ENCODE measurements at regions not wholly inside any gene's neighbourhood (a gene's known extent, or its start where the extent isn't known, plus 50 kb on each side); places are given as distances from the start of the nearest gene placed in this dataset.

- no peaks in the 10 kb centered on the region for H3K27me3 Mint-ChIP-seq (ENCODE audit: insufficient read depth, unreplicated experiment)
- H3K36me3 Mint-ChIP-seq (ENCODE audit: insufficient read depth, unreplicated experiment) = no peaks in the 10 kb centered on the region
- H3K9me3 Mint-ChIP-seq (ENCODE audit: unreplicated experiment) = peaks cover 5% of the 10 kb centered on the region
- no peak overlapping the region for H3K27ac Mint-ChIP-seq (ENCODE audit: low read depth, unreplicated experiment)
- ChIA-PET POLR2A (no interaction called here), CTCF (interaction anchor here (0.6 to 0.7 kb wide), 2 partner anchors 91 to 463 kb away, joined by 3 to 4 read pairs; no protein-coding TSS in a partner anchor)
- intact Hi-C loops (cut with micrococcal nuclease) = no loop called here
- no peak overlapping the region for H3K4me3 Mint-ChIP-seq (ENCODE audit: unreplicated experiment)
- BruUV-seq (replicated peaks) = no TSS peak
- no peak for TF ChIP-seq CTCF (IDR thresholded peaks at IDR 0.05; ENCODE audit: unreplicated experiment)
- no peak for DNase-seq (ENCODE audit: unreplicated experiment)
- H3K4me1 Mint-ChIP-seq (ENCODE audit: insufficient read depth, unreplicated experiment) = no peaks in the 10 kb centered on the region
Measured at GRCh38 chr11:92423115-92424034, 198.8 kb downstream of the FAT3 start.

GRCh38 chr11:92424281-92424680 is 199.7 kb downstream of the FAT3 start:
- Mint-ChIP-seq H3K9me3 (ENCODE audit: unreplicated experiment) (peaks cover 13% of the 10 kb centered on the region), H3K27ac (ENCODE audit: low read depth, unreplicated experiment) (no peak overlapping the region), H3K36me3 (ENCODE audit: insufficient read depth, unreplicated experiment) (no peaks in the 10 kb centered on the region), H3K4me1 (ENCODE audit: insufficient read depth, unreplicated experiment) (no peaks in the 10 kb centered on the region), H3K4me3 (ENCODE audit: unreplicated experiment) (no peak overlapping the region), H3K27me3 (ENCODE audit: insufficient read depth, unreplicated experiment) (no peaks in the 10 kb centered on the region)
- intact Hi-C loops (cut with micrococcal nuclease) = no loop called here
- BruUV-seq (replicated peaks) = no TSS peak
- CTCF ChIA-PET = interaction anchor here (0.6 kb wide), 1 partner anchor 91 kb away, joined by 3 read pairs; no protein-coding TSS in a partner anchor
- POLR2A ChIA-PET = interaction anchor here (1.4 kb wide), 1 partner anchor 19 kb away, joined by 4 read pairs; no protein-coding TSS in a partner anchor
- no peak for DNase-seq (ENCODE audit: unreplicated experiment)
- TF ChIP-seq CTCF (IDR thresholded peaks at IDR 0.05; ENCODE audit: unreplicated experiment) = no peak

GRCh38 chr11:92425127-92425526 is 200.5 kb downstream of the FAT3 start:
- intact Hi-C loops (cut with micrococcal nuclease) = no loop called here

More at GRCh38 chr11:92425127-92425526, 200.5 kb downstream of the FAT3 start:
- no peaks in the 10 kb centered on the region for H3K27me3 Mint-ChIP-seq (ENCODE audit: insufficient read depth, unreplicated experiment)
- ChIA-PET POLR2A (interaction anchor here (1.4 kb wide), 1 partner anchor 18 kb away, joined by 4 read pairs; no protein-coding TSS in a partner anchor), CTCF (no interaction called here)
- TF ChIP-seq CTCF (IDR thresholded peaks at IDR 0.05; ENCODE audit: unreplicated experiment) = no peak
- DNase-seq (ENCODE audit: unreplicated experiment) = no peak
- H3K4me3 Mint-ChIP-seq (ENCODE audit: unreplicated experiment) = no peak overlapping the region
- H3K9me3 Mint-ChIP-seq (ENCODE audit: unreplicated experiment) = peaks cover 22% of the 10 kb centered on the region
- no TSS peak for BruUV-seq (replicated peaks)
- no peaks in the 10 kb centered on the region for H3K36me3 Mint-ChIP-seq (ENCODE audit: insufficient read depth, unreplicated experiment)
- H3K4me1 Mint-ChIP-seq (ENCODE audit: insufficient read depth, unreplicated experiment) = no peaks in the 10 kb centered on the region
- H3K27ac Mint-ChIP-seq (ENCODE audit: low read depth, unreplicated experiment) = no peak overlapping the region
